Esophagus muscularis mucosa (tissue), 4 donors: ENCODE measurements at regions not wholly inside any gene's neighbourhood (a gene's known extent, or its start where the extent isn't known, plus 50 kb on each side); places are given as distances from the start of the nearest gene placed in this dataset.

Experiments used
- EP300 ChIP-seq: sonication (generic); formaldehyde crosslinking; IDR thresholded peaks from one replicate; pipeline ENCODE4 v1.6.1; 2017; ENCODE audit warnings: antibody characterized with exemption
- POLR2A ChIP-seq: fragments of 450-650 bp; IDR thresholded peaks from one replicate; pipeline ENCODE4 v1.6.1; 2017; ENCODE audit warnings: antibody characterized with exemption, moderate library complexity, mild to moderate bottlenecking, low read depth
- POLR2AphosphoS5 ChIP-seq, 2 donors: sonication (generic); formaldehyde crosslinking; IDR thresholded peaks; one replicate each; pipeline ENCODE4 v1.6.1; 2017; ENCODE audit warnings: antibody characterized with exemption in 2 of 2
- TF ChIP-seq, protein P1 (sequence below), 3 experiments: fragments of 200-600 bp in 2 of 3; fragments of 450-650 bp in 1 of 3; sonication (generic) in 2 of 3; IDR thresholded peaks; one replicate each; pipeline ENCODE4 v1.5.1; 2017 to 2019; ENCODE audit warnings: antibody characterized with exemption in 3 of 3, mild to moderate bottlenecking in 2 of 3, moderate library complexity in 1 of 3

DNA sequence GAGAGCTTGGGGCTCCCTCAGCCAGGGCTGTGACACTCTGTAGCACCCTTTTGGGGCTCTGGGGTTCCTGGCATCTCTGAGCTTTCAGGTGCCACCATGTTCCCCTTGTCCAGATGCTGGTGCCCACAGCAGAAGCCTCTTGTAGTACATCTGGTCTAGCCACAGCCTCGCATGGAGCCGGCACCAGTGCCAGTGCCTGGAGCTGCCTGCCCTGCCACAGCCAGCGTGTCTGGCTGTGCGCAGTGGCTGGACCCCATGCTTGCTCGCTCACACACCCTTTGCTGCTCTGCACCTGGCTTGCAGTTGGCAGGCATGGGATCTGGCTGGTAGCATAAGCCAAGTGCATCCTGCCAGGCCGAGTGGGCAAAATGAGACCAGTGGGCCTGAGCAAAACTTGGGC is 744.8 kb upstream of the GBE1 start:
- TF ChIP-seq, protein P1, sequence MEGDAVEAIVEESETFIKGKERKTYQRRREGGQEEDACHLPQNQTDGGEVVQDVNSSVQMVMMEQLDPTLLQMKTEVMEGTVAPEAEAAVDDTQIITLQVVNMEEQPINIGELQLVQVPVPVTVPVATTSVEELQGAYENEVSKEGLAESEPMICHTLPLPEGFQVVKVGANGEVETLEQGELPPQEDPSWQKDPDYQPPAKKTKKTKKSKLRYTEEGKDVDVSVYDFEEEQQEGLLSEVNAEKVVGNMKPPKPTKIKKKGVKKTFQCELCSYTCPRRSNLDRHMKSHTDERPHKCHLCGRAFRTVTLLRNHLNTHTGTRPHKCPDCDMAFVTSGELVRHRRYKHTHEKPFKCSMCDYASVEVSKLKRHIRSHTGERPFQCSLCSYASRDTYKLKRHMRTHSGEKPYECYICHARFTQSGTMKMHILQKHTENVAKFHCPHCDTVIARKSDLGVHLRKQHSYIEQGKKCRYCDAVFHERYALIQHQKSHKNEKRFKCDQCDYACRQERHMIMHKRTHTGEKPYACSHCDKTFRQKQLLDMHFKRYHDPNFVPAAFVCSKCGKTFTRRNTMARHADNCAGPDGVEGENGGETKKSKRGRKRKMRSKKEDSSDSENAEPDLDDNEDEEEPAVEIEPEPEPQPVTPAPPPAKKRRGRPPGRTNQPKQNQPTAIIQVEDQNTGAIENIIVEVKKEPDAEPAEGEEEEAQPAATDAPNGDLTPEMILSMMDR (IDR thresholded peaks at IDR 0.05), result no peak
- TF ChIP-seq POLR2A, result no peak
- TF ChIP-seq EP300, result no peak
- TF ChIP-seq POLR2AphosphoS5 (IDR thresholded peaks at IDR 0.05), result no peak
